ENCODE measurements at regions not wholly inside any gene's neighbourhood (a gene's known extent, or its start where the extent isn't known, plus 50 kb on each side); places are given as distances from the start of the nearest gene placed in this dataset.
"Not testable (repeated sequence)": the region's sequence is repeated elsewhere in the genome, so short reads cannot be mapped to it uniquely, and the experiment has no call there.

DNA sequence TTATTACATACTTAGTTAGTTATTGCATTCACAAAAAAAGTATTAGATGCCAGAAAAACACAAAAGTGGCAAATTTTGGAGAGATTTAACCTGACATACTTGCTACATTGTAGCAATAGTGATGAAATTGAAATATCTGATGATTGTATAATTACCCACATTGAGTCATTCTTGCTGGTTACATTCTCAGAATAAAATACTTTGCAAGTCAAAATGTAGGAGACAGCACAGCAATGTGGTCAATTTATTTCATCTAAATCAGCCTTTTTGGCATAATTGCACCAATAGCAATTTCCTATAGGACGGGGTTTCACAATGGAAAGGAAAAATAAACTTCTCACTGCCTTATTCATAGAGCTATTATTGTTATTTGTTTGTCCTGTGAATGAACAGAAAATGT, 125.0 kb upstream of the ETV6 start:
- intact Hi-C loops (cut with DNase I), result no loop called here
- DNase-seq, result no peak
- ATAC-seq (ENCODE audit: poor library complexity), result no peak

DNA sequence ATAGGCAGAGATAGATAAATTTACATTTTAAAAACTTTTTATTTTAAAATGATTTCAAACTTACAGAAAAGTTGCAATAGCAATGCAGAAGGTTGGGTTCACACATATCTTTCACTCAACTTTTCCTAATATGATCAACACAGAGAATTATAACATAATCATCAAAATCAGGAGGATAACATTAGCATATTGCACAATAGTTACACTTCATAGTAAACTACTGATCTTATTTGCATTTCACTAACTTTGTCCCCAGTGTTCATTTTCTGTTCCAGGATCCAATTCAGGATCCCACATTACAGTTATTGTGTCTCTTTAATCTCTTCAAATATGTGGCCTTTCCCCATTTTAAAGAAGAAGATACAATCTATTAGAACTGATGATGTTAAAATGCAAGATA, 115.4 kb upstream of the ETV6 start:
- intact Hi-C loops (cut with DNase I), result no loop called here
- DNase-seq (no peak), ATAC-seq (ENCODE audit: poor library complexity) (no peak)

DNA sequence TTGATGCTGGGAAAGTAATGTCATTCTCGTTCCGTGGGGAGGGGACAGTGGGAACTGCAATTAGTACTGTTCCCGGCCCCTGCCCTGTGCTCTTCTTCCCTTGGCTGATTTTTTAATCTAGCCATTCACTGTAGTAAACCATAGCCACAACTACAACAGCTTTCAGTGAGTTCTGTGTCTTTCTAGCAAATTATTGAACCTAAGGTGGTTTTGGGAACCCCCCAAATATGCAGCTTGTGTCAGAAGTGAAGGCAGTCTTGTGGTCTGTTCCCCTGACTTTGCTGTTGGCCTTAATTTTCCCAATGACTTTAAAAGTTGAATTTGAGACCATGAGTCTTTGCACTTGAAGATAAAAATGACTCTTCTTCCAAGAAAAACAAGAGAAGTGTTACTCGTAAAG, 114.3 kb upstream of the ETV6 start:
- DNase-seq, result no peak
- no peak for ATAC-seq (ENCODE audit: poor library complexity)
- intact Hi-C loops (cut with DNase I), result no loop called here

DNA sequence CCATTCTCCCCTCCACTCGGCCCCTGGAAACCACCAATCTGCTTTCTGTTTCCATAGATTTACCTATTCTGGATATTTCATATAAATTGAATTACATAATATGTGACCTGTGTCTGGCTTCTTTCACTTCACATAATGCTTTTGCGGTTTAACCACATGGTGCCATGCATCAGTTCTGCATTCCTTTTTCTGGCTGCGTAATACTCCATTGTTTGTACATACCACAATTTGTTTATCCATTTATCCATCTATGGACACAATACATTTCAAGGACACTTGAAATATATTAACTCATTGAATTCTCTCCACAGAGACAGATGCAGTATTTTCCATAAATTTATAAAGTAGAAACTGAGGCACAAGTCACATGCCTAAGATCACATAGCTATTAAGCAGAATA, 110.3 kb upstream of the ETV6 start:
- no peak for ATAC-seq (ENCODE audit: poor library complexity)
- intact Hi-C loops (cut with DNase I), result no loop called here
- DNase-seq, result no peak

DNA sequence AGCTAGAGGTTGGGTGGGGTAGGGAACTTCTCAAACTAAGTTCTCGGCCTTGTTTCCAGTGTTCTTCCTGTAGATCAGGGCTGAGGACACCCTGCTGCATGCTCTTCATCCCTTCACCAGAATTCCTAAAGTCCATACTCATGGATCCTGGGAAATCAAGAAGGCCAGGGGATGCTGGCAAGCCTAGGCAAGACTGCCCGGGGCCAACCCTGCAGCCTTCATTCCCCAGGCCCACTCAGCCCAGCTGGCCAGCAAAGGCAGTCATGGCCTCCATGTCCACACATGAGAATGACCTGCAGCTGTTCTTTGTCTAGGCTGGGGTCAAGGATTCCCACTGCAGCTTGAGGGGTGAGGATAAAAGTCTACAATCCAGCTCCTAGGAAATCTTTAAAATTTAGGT, 109.3 kb upstream of the ETV6 start:
- no peak for ATAC-seq (ENCODE audit: poor library complexity)
- intact Hi-C loops (cut with DNase I), result no loop called here
- DNase-seq, result no peak

DNA sequence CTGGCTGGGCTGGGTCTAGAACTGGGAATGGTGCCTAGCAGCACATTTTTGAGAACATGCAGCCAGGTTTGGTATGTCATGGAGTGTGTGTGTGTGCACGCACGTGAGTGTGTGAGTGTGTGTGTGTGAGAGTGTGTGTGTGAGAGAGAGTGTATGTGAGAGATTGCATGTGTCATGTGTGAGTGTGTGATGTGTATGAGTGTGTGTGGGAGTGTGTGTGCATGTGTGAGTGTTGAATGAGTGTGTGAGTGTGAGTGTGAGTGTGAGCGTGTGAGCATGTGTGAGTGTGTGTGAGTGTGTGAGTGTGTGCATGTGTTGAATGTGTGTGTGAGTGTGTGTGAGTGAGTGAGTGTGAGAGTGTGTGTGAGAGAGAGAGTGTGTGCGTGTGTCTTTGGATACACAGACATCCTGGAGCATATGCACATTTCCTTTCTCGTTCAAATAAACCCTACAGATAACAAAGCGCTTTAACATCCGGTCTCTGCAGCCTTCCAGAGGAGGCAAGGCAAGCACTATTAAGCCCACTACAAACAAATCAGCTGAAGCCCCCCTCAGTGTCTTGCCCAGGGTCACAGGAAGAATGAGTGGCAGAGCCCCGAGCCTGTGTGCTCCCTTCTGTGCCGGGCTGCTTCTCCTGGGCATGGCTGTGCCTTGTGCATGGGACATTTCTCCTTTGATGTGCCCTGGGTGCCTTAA, 108.7 kb upstream of the ETV6 start:
- intact Hi-C loops (cut with DNase I), result no loop called here
- ATAC-seq (ENCODE audit: poor library complexity), result no peak
- DNase-seq, result no peak

DNA sequence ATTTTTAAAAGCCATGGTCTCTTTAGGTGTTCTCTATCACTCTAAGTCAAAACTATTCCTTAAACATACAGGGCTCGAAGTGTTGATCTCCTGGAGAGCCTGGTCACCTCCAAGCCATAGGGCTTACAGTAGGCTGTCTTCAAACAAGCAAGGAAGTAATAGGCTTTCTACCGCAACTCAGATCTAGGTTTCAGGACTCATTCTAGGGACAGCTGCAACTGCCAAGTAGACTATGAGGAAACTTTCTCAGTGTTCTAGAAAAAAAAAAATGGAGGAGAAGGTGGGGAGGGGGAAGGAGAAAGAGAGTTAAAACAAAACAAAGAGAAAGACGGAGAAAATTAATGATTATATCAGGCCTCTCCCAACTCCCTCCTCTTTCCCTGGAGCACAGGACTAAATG, 106.9 kb upstream of the ETV6 start:
- no peak for DNase-seq
- no peak for ATAC-seq (ENCODE audit: poor library complexity)
- intact Hi-C loops (cut with DNase I), result no loop called here

DNA sequence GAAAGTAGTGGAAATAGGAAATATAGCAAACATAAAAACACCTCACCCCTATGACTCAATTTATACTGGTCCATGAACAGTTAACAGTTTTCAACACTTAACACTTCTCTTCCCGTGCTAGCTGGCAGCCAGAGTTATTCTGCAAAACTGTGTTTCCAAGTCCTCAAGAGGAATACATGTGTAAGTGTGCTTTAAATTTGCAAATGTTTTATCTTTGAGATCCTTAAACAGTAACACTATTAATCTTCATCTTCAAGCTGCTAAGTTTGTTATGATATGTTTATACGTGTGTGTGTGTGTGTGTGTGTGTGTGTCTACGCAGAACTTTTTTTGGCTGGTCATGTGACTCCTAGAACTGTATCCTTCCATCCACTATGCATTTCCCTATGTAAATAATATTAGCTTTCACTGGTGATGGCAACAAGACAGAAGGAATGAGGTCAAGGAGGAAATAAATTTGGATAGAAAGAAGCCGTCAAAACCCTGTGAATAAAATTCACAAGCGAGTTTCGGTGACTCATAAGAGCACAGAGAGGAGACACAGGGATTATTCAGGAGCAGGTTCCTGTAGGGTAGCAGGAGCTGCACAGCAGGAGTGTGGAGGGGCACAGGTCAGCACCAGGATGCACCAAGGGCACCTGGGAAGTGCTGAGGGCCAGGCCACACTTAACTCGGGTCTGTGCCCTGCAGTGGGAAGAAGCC, 105.9 kb upstream of the ETV6 start:
- no peak for DNase-seq
- ATAC-seq (ENCODE audit: poor library complexity), result no peak
- intact Hi-C loops (cut with DNase I), result no loop called here

DNA sequence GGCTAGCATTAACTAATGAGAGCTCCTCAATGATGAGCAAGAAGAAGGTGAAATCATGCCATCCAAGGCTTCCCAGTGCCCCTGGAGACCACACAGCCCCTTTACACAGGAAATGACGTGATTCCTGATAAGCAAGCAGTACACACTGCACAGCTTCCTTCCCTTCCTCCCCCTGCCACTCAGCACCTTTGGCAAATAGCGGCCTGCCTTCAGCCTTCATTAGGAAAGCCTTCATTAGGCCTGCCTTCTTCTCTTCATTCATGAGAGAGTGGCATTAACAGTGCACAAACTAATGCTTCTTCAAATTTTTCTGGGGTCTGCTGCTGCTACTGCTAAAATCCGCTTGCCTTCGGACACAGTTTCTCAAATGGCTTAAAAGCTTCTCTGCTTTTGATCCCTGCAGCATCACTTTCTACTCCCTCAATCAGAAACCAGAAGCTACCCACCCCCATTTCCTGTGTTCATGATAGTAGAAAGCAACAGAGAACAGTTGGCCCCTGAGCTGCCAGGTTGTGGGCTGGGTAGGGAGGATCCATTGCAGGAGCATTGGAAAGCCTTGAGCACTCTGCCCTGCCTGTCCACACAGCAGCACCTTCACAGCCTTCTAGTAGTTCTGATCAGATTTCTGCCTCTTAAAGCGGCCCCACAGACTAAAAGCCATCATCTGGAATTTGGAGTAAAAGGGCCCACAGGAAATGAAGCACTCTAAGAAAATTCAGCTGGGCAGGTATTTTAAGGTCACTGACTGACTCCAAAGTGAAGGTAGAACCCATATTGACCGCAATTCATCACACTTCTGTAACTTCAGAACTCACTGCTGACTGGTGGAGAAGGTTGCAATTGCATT, 103.8 kb upstream of the ETV6 start:
- DNase-seq (no peak), ATAC-seq (ENCODE audit: poor library complexity) (peak; percentile 17)
- intact Hi-C loops (cut with DNase I), result no loop called here

DNA sequence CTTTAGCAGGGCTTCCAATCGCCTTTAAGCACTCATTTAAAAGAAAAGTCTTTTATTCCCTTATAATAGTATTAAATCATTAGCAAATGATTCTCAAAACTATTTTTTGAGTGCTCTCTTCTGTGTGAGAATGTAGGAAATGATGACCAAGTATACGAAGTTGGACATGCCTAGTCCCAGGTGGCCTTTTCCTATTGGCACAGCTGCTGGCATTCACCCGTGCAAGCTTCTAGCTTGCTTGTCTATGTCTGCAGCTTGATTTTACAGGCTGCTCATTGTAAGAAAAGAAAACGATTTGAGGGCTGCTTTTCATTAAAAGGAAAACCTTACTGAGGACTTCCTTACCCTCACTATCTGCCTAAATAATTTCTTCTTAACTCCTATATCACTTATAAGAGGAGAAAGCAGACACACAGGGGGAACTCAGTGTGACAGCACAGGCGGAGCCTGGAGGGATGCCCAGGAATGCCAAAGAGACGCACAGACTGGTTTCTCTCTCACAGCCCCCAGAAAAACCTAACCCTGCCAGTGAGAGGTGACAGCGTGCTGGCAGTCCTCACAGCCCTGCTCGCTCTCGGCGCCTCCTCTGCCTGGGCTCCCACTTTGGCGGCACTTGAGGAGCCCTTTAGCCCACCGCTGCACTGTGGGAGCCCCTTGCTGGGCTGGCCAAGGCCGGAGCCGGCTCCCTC, 102.7 kb upstream of the ETV6 start:
- intact Hi-C loops (cut with DNase I), result not testable (repeated sequence)
- DNase-seq, result peak; percentile 67
- peak; percentile 94 for ATAC-seq (ENCODE audit: poor library complexity)

DNA sequence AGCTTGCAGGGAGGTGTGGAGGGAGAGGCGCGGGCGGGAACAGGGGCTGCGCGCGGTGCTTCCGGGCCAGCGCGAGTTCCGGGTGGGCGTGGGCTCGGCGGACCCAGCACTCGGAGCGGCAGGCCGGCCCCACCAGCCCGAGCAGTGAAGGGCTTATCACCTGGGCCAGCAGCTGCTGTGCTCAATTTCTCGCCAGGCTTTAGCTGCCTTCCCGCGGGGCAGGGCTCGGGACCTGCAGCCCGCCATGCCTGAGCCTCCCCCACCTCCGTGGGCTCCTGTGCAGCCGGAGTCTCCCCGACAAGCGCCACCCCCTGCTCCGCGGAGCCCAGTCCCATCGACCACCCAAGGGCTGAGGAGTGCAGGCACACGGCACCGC, 102.2 kb upstream of the ETV6 start:
- DNase-seq; ATAC-seq (ENCODE audit: poor library complexity); intact Hi-C loops (cut with DNase I): not testable (repeated sequence)

DNA sequence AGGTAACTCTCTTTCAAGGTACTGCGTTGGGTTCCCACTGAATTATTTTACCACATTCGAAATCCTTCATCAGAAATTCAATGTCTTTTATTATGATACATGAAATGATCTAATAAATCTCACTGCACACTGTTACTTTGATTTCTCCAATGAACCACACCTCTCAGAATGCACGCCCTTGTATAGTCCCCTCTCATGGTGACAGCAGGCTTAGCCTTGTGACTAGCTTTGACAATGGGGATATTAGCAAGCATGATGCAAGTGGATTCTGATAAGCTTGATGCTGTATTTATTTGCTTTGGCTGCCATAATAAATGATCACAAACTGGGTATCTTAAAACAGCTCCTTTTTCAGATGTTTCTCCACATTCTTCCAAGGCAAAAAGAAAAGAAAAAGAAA, 100.4 kb upstream of the ETV6 start:
- DNase-seq (no peak), ATAC-seq (ENCODE audit: poor library complexity) (no peak)
- intact Hi-C loops (cut with DNase I), result no loop called here

DNA sequence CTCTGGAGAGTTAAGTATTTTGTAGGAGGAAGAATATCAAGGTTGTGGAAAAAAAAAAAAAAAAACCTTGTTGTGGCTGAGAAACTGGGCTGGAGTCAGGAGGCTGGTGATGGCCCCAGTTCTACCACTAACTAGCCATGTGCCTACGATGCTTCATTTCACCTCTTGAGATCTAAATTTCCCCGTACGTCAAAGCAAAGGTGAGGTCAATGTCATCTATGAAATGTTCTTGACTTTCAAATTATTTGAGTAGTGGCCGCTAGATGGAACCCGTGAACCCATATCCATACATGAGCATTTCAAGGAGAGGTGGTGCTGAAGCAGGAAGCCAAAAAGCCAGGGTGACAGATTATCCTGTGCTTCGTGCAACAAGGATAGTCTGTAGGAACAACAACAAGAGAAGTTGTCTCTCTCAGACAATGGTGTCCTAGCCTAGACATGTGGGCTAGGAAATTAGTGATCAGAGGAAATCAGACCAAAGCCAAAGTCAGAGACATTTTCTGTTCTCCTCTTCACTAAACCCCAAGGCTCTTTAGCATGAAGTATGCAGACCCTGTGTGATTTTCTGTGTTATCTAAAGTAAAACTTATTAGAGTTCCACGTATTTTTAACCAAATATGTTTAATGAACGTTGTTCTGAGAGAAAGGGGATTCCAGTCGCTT, 95.5 kb upstream of the ETV6 start:
- intact Hi-C loops (cut with DNase I), result no loop called here

DNA sequence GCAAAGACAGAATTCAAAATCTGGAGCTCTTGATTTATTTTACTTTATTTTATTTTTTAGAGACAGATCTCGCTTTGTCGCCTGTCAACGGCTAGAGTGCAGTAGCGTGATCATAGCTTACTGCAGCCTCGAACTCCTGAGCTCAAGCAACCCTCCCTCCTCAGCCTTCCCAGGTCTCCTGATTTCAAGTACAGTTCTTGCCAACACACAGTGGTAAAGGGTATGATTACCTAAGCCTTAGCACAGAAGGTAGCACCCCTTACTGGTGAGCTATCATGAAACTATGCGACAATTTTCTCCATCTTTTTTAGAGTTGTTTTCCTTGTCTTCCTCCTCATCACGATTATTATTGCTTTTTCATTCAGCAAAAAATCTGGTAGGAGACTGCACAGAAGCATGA, 94.3 kb upstream of the ETV6 start:
- intact Hi-C loops (cut with DNase I), result no loop called here
- DNase-seq (no peak), ATAC-seq (ENCODE audit: poor library complexity) (no peak)

More for the DNA sequence above, 95.5 kb upstream of the ETV6 start:
- DNase-seq (no peak), ATAC-seq (ENCODE audit: poor library complexity) (peak; percentile 67)

DNA sequence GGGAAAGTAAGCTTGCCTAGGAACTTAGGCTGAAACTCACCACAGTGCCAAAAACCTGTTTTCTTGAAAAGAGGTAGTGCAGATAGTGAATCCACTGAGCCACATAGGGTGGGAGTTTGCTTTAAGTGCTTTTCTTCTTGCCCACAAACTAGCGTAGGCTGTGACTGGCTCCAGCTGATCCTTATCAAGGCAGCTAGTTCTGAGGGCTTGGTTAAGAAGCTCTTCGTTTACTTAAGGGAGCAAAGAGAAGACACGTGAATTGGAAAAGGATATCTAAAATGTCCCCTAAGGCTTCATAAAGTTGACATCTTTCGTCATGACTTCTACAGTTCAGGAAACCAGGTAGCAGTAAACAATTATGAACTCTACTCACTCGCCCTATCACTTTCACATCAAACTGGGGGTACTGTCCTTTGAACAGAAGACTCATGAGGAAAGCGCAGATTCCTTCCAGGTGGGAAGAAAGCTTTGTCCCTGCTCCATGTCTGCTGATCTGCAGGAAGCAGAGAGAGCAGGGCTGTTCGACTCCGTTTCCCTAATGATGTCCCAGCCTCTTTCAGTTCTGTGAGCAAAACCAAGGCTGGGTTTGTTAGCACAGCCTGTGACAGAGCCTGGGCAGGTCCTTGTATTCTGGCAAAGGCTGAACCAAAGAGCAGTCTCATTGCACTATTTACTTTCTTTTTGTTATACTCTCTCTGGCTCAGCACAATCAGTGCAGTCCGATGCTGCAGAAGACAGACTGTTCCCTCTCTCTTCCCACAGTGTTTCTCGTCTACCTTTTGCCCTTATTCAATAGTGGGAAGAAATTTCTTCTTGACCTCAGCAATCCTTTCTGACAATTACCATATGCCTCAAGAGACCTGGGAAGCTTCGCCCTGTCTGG, 93.5 kb upstream of the ETV6 start:
- intact Hi-C loops (cut with DNase I), result no loop called here
- ATAC-seq (ENCODE audit: poor library complexity) (peak; percentile 67), DNase-seq (no peak)

DNA sequence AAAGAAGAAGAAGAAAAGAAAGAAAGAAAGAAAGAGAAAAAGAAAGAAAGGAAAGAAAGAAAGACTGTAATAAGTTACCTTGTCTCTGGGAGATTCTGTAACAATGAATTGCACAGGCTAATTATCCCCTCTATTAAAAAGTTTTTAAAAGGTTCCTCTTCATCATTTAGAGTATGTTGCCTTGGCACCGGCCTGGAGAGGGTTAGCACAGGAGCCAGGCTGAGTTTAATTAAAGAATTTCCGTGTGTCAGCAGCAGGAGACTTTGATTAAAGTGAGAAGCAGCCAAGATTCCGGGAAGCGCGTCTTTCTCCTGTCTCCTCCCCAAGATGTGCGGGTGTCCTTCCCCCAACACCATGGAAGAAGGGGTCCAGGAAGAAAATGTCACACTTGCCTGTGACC, 92.8 kb upstream of the ETV6 start:
- DNase-seq (no peak), ATAC-seq (ENCODE audit: poor library complexity) (no peak)
- intact Hi-C loops (cut with DNase I), result no loop called here

DNA sequence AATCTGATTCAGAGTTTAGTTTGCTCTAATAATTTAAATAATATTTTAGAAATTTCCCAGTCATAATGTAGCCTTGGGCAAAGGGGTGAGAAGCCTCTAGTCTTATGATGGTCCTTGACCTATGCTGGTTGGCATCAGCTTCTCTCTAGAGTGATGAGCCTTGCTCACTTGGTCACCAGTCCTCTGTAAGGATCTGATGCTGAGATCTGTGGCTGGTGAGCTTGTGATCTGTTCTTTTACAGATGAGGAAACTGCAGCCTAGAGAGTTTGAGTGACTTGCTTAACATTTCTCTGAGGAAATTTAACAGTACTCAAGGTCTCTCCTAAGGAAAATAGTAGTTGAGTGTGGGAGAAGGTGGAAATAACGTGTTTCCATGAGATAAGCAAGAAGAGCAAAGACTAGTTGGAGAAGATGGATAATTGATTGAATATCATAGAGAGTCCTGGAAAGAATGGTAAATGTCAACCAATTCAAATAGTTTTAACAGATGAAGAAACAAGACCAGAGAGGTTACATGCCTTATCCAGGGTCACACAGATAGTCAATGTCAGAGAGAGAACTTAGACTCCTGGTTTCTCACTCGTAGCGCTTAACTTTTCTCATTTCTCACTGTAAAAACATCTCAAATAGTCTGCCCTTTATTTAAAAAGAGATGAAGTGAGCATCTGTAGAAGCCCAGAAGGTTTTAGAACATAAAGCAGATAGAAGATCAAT, 89.7 kb upstream of the ETV6 start:
- intact Hi-C loops (cut with DNase I), result no loop called here
- no peak for ATAC-seq (ENCODE audit: poor library complexity)
- no peak for DNase-seq
